GM18951 (cell line): ENCODE measurements at regions not wholly inside any gene's neighbourhood (a gene's known extent, or its start where the extent isn't known, plus 50 kb on each side); places are given as distances from the start of the nearest gene placed in this dataset.

Experiments used
- POLR2A ChIP-seq: IDR thresholded peaks from 4 replicates; pipeline ENCODE4 v1.6.1; 2011; ENCODE audit warnings: mild to moderate bottlenecking; ENCODE audit not compliant: insufficient read length, insufficient read depth; ENCODE audit errors: extremely low read depth
- in situ Hi-C: fragments of 300-500 bp; cut with MboI; formaldehyde crosslinking; loops from one replicate; pipeline ENCODE4 v1.12.0; 2022; ENCODE audit warnings: low sequenced_read_pairs, mixed read lengths, inconsistent platforms; ENCODE audit not compliant: unreplicated experiment

GRCh38 chr12:104399740-104400612 is 56.8 kb upstream of the CHST11 start:
- in situ Hi-C loops, result loop anchor here (25.0 kb wide), 1 partner anchor 662 kb away; no protein-coding TSS in a partner anchor
- TF ChIP-seq POLR2A, result no peak

GRCh38 chr12:104402630-104403029 is 54.1 kb upstream of the CHST11 start:
- no peak for TF ChIP-seq POLR2A
- in situ Hi-C loops, result no loop called here

GRCh38 chr12:104404781-104405180 is 52.0 kb upstream of the CHST11 start:
- no peak for TF ChIP-seq POLR2A
- in situ Hi-C loops, result no loop called here

DNA sequence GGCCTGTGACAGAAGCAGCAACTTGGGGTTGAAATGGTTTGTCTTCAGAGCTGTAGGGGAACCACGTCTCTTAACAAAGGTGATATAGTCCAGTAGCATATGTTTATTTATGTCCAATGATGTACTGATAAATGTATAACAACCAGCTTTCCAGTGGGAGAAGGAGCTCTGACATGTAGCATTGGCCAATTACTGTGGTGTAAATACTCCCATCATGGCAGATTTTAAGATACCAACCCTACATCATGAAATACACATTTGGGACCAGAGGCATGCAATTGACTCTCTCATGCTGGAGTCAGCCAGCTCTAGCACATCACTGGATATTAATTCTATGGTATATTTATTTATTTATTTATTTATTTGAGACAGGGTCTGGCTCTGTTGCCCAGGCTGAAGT is 50.6 kb upstream of the CHST11 start:
- TF ChIP-seq POLR2A, result no peak

More for the DNA sequence above, 50.6 kb upstream of the CHST11 start:
- in situ Hi-C loops, result no loop called here
